CD4-positive, alpha-beta T cell treated with Interleukin-10 for 1 hour (primary cell): ENCODE measurements at regions not wholly inside any gene's neighbourhood (a gene's known extent, or its start where the extent isn't known, plus 50 kb on each side); places are given as distances from the start of the nearest gene placed in this dataset.

Experiments
- DNase-seq: peaks from one replicate; pipeline ENCODE4 v3.0.0-alpha.2; 2020

DNA sequence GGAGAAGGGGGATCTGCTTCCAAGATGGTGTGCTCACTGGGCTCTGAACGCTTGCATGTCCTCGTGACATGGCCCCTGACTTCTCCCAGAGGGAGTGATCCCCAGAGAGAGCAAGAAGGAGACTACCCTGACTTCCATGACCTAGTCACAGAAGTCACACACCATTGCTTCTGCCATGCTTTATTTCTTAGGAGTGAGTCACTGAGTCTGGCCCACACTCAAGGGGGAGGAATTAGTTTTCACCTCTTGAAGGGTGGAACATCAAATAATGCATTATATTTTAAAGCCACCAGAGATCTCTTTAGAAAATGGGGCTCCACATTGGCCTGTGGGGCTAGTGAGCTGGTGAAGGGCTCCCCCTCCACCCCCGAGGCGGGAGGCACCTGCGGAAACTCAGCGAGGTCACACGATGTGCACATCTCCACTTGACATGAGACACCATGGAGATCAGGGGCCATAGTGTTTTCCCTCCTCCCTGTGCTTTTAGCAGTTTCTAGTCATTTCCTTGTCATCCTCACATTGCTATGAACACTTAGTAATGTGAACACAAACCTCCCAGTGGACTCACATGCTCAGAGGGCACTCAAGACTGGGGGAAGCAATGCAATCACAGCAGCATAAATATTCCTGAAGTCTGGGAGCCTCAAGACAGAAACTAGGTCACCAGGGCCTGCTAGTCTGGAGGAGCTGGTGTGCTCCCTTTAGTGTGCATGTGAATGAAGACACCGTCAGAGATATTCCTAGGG, 87.4 kb upstream of the FZD10 start:
- DNase-seq: no peak

DNA sequence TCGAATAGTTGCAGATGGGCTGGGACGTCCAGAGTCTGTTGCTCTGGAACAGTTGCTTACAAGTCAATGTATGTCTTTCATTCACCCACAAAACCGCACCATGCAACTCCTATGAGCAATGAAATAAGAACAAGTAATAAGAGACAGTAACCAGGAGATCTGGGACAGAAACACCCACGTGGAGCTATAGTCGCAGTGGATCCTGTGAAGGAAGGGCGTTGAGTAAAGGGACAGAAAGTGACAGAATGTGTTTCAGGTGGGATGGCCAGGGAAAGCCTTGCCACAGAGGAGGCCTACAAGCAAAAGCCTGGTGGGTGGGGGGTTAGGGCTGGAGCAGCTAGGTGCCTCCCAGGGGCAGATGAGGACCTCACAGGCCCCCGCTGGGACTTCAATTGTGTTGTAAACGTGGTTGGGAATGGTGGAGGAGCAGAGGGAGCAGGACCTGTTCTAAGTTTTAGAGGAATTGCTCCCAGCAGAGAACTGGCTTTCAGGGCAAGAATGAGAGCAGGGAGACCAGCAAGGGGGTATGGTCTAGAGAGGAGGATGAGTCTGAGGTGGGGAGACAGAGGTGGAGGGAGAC, 86.7 kb upstream of the FZD10 start:
- DNase-seq: no peak

DNA sequence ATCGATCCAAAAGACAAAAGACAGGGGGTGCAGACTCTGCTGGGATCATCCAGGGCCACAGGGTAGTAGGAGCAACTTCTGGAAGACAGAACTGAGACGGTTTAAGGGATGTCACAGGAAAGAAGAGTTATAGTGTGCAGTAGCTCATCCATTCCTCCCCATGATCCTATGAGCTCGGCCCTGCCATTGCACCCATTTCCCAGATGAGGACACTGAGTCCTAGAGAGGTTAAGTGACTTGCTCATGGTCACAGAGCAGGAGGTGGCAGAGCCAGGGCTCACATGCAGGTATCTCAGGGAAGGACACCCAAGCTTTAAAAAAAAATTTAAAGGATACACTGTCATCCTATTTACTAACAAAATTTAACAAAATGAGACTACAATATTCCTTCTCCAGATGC, 86.1 kb upstream of the FZD10 start:
- no peak for DNase-seq

DNA sequence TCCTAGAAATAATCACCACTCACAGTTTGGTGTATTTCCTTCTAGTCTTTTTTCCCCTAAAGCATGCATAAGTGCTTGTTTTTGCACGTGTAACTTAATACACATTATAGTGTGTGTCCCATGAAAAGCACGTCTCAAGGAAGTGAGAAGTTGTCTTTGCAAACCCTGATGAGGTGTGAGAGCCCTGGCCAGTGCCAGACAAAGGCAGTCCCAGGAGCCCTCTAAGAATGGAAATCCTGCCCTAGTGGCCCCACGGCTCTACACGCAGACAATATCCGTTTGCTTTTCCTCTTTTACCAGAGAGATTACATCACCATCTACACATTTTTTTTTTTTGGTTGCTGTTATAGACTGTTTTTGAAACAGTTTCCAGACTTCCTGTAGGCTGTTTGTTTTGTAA, 85.5 kb upstream of the FZD10 start:
- no peak for DNase-seq

DNA sequence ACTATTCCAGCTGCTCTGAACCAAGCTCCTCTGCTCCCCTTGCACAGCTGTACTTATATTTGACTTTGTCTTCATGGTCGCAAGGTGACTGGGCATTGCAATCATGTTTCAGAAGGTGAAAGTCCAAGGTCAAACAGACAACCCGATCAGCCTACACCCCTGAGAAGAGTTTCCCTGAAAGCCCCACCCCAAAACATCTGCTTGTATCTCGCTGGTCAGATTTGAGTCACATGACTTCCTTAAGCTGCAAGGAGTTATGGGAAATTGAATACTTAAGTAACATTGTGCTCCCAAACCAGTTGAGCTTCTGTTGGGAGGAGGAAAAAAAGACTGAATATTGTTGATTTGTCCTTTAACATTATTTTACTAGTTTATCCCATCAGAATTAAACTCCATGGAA, 83.4 kb upstream of the FZD10 start:
- DNase-seq: no peak

DNA sequence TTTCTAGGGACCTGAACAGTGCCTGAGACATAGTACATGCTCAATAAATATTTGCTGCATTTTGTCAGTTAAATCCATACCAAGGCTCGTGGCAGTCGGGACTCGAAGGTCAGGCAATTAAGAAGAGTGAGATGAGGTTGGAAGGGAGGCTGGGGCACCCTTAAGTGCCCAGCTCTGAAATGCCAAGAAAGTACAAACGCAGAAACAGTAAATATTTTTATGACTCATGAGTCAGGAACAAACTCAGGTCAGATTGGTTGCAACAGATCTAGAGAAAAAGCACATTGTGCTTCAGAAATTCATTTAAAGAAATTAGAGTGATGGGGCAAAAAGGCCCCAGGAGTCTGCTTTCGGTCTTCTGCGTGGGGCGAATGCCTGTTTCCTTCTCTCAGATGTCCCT, 83.0 kb upstream of the FZD10 start:
- DNase-seq: no peak

DNA sequence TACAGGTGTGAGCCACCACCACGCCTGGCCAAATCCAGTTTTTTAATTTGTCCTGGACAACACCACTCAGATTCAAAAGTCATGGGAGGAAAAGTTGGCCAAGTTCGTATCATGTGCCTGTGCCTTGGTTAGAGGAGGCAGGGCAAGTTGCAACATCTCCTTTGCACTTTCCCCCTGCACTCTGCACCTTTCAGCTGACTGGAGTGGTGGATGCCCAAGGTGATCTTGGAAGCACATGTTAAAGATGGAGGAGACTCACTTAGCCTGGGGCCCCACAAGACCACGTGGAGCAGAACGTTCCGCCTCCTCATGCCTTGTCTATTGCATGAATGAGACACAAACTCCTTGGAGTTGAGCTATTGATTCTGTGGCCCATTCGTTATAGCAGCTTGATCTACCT, 82.1 kb upstream of the FZD10 start:
- DNase-seq: no peak

DNA sequence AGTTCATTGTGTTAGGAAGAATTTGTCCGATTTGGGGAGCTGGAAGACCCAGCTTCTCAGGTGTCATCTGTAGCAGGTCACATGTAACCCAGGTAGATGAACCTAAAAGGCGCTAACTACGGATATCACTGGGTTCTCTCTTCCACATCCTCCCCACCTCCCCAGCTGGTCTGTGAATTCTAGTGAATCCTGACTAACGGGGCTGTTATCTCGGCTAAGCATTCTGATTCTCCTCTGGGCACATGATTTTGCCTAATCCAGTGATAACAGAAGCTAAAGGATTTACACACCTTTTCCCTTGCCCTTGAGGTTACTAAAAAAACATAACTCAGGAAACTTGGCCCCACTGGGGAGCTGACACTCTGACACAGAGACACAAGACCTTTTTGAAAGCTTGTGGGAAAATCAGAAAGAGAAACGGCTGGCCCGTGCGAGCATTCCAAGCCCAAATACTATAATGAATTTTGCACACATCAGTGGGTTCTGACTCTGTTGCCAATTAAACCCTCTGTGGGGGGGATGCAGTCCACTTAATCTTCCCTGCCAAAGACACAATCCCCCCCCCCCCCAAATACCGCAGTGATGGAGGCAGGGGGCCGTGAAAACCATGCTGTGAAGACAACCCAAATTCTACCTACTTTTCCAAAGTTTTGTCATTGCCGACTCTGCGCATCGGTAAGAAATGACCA, 81.0 kb upstream of the FZD10 start:
- no peak for DNase-seq

DNA sequence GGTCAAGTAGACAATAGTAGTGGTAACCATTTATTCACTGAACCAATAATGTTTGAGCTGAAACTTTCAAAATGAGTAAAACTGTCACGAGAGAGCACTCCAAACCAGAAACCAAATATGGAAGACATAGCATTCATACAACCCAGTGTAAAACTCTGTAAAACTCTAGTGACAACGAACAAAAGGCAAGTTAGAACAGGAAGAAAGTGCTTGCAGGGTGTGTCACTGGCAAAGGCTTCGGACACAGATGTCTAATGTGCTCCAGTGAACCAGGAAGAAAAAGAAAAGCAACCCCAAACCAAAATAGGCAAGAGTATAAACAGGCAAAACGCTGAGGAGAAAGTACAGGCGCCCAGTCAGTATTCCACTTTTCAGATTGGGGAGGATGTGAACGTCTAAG, 79.3 kb upstream of the FZD10 start:
- DNase-seq: no peak

DNA sequence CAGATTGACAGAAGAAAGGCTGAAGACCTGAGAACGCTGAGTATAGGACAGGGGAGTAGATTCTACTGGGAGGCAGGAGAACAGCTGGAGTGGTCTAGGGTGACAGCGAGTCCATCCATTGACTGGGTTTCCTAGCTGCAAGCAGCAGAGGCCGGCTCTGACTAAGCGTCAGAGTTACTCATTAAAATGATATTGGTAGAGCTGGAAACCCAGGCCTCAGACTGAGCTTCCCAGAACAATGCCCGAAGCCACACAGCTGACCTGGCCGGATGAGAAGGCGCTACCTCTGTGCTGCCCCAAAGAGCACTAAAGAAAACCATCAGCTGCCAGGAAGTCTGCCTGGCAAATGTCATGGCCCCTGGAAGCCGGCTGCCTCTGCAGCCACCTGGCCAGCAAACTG, 78.5 kb upstream of the FZD10 start:
- no peak for DNase-seq

DNA sequence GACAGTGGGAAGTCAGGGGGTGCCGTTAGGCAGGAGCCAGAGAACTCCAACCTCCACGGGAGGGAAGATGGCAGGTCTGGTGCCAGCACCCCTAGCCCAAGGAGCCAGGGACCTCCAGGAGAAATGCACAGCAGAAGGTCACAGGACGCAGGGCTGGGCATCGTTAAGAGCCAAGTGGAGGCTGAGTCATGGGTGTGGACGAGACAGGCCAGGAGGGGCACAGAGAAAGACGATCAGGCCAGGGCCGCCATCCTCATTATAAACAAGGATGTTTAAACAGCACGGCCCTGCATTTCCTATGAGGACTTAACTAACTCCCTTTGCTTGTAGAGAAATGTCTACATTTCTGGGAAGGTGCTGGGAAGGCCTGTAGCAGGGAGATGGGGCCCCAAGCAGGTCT, 77.9 kb upstream of the FZD10 start:
- DNase-seq: no peak

DNA sequence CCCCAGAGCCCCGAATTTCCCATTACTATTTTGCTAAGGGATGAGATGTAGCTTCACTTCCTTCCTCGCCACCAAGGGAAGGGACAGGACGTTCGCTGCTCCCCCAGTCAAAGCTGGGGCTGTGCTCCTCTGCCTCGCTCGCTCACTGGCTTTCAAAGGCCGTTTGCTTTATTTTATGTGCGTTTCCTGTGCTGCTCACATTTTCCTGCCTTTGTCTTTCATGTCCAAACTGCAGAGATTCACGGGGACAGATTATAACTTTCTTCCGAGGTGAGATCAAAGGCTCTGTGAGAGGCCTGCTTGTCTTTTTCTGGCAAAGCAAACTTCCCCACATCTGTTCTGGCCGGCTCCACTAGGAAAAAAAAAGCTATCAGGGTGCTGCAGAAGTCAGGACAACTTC, 76.0 kb upstream of the FZD10 start:
- DNase-seq: no peak

DNA sequence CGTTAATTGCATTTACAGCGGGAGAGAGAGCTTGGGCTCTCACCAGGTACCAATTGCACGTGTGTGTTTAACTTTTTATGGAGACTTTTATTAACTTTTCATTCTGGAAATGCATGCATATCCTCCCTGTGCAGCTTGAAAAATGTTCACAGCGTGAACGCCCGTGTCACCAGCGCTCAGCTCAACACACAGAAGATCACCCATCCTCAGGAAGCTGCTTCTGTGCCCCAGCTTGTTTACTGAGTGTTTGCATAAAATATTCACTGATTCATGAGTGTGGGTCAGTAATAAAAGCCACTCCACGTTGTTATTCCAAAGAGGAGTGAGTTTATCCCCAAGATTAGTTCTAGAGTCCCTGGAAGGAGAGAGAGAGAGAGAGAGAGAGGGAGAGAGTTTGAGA, 75.5 kb upstream of the FZD10 start:
- no peak for DNase-seq

DNA sequence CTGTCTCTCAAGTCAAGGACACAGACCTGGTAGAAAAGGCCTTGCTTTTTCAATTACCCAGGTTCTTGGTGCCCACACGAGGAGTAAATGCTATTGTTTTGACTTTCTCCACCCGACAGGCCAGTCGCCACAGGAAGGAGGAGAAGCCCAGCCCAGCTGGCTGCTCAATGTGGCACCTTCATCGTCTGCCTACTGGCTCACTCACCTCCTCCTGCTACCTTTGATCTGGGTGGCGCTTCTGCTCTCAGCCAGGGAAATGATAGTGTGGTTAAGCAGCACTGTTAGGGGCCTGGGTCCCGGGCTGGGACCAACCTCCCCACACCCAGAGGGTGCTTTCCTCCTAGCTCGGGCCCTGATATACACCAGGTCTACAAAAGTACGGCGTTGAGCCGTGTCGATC, 75.0 kb upstream of the FZD10 start:
- DNase-seq: no peak

DNA sequence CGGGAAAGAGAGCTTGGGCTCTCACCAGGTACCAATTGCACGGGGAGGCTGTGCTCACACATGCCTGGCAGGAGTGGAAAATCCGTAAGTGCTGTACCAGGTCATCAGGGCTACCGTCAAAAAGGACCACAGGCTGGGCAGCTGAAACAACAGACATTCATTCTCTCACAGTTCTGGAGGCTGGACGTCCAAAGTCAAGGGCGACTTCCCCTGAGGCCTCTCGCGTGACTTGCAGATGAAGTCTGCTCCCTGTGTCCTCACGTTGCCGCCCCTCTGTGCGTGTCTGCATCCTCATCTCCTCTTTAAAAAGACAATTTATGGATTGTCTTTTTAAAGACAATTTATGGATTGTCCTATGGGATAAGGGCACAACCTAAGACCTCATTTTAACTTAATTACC, 73.8 kb upstream of the FZD10 start:
- no peak for DNase-seq

DNA sequence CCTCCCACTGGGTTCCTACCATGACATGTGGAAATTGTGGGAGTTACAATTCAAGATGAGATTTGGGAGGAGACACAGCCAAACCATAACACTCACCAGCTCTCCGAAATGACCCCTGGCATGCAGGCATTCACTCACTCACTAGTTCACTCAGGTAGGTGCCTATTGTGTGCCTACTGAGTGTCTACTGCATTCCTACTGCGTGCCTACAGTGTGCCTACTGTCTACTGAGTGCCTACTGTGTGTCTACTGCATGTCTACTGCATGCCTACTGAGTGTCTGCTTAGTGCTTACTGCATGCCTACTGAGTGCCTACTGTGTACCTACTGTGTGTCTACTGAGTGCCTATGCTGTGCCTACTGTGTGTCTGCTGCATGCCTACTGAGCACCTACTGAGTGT, 71.7 kb upstream of the FZD10 start:
- DNase-seq: no peak

DNA sequence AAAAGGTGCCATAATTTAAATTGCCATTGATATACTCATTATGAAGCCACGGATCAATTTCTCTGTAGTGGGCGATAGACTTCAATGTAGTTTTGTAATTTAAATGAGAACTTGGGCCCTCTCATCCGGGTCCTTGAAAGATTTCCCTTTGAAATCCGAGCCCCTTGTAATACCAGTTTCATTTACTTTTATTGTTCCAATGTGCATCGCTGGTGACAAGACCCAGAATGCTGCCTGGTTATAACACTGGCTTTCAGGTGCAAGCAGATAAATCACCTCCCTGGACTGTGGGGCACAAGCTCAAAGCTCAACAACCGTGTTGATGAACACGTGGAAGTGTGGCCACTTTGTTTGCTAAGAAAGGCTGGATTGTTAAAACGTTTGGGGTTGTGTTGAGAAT, 68.9 kb upstream of the FZD10 start:
- no peak for DNase-seq

DNA sequence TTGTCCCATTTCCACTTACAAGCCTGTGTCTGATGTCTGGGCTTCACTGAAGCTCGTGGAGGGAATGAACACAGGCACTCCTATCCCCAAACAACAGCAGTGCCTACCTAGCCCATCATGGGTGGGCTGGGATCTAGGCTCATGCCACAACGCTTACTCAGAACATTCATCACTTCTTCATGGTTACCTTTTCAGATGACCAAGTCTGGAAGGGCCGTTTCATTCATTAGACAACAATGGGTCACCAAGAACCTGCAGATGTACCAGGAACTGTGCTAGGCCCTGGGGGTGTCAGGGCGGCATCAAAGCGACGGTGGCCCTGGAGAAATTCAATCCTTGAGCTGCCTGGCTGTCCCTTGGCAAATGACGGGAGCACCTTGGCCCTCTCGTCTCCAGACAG, 64.9 kb upstream of the FZD10 start:
- DNase-seq: no peak

DNA sequence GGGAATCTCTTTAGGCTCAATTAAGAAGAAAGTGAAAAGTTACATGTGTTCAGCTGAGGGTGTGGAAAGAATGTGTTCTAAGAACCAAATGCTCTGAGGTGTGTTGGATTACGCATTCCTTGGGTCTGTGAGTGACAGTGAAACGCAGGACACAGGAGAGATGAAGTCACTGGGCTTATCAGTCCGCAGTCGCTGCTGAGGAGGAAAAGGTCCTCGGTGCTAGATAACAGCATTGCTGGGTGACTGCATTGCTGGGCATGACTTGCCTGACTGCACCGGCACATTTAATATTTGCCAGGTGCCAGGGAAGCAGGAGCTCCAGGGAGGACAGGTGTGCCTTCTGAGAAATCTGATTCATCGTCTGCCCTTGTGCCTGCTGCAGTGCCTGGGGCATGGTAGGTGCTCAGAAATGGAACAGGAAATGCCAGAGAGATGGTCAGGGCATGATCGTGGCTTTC, 64.4 kb upstream of the FZD10 start:
- no peak for DNase-seq

DNA sequence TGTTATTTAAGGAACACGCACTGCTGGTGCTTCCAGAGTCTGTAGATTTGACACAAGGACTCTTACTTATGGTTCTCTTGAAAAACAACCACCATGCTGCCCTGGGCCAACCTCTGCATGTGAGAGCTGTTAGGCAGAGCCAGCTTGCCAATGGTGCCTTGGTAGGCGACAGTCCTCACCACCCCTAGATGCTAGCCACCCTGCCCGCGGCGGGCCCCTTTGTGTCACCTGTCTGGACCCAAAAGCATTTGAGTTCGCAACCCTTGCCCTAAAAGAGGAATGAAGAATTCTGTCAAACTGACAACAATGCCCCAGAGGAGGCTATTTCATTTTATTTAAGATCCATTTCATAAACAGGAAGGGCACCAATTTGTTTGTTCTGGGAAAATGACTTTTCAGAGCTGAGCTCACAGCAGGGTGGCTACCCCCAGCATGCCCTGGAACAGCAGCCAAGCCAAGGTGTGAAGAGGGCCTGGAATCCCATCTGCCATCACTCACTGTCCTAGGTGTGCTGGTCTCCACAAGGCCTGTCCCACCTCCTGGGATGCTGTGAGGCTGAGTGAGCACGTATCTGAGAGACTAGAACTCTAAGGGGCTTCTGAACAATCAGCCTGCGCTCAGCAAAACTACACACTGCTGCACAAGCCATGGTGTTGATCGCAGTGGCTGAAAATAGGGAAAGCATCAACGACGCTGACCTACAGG, 63.8 kb upstream of the FZD10 start:
- DNase-seq: no peak

DNA sequence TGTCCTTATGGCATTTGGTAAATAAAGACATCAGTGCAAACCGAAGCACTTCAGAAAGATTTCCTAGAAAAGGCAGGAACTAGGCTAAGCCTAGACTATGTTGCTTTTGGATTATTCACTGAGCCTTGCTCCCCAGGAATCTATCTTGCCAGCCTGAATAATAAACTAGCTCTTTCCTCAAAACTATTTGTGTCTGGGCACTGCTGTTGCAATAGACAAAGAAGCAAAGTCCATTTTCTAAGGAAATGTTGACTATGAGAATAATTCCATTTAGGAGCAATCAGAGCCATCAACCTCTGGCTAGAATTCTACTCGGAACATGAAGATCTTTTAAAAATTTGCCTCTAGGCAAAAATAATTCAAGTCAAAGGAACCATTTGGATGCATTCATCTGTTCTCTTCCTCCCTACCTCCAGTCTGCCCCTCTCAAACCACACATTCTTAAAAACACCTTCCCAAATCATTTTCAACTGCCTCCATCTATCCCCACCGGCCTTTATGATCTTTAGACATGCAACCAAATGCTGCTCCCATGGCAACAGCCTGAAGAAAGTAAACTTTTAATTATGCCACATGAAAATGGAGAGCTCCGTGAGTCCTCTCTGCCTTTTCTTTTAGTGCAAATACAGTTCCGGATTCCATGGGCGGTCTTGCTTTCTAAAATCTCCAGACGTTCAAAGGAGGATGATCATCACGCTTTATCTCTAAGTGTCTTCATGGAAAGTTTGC, 61.5 kb upstream of the FZD10 start:
- DNase-seq: no peak

DNA sequence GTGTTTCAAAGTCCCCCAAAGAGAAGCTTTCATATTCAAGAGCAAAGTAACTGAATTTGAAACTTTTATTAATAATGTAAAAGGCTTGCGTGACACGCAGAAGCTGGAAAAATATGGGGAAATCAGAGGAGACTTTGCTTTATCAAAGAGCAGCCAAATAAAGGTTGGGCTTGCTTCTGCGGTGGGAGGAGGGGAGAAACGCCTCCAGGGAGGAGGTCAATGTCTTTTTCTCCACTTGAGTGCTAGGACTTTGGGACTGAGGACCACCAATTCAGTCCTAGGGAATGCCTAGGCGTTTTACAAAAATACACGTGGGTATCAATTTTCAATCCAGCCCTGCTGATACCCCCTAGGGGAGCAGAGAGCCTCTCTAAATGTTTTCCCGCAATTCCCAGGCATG, 60.9 kb upstream of the FZD10 start:
- DNase-seq: no peak

DNA sequence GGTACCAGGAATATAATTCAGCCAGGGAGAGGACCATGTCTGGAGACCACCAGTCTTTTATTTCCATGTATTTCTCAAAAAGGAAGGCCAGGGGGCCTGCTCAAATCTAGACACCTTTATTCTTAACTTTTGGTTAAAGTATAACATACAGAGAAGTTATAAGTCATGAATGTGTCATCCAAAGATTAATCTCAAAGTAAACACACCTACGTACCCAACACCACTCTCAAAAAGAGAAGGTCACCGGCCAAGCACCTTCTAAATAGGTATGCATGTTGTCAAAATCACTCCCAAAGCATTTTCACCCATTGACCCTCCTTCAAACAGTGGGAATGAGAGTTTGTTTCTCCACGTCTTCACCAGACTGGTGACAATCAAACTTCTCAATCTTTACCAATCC, 60.0 kb upstream of the FZD10 start:
- DNase-seq: no peak
